HepG2 (cell line): ENCODE measurements at regions not wholly inside any gene's neighbourhood (a gene's known extent, or its start where the extent isn't known, plus 50 kb on each side); places are given as distances from the start of the nearest gene placed in this dataset.

Source experiments
- ERF ChIP-seq: IDR thresholded peaks from 2 replicates; pipeline ENCODE4 v1.6.1; 2018; ENCODE audit warnings: missing biosample characterization, missing genetic modification reagents
- ESRRA ChIP-seq: sonication (generic); formaldehyde crosslinking; IDR thresholded peaks from 2 replicates; pipeline ENCODE4 v1.5.1; 2020; ENCODE audit warnings: mild to moderate bottlenecking, low read depth, missing genetic modification reagents
- KDM1A ChIP-seq: IDR thresholded peaks from 2 replicates; pipeline ENCODE4 v1.6.1; 2016; ENCODE audit warnings: missing compliant biosample characterization
- KDM4B ChIP-seq: sonication (generic); formaldehyde crosslinking; IDR thresholded peaks from 2 replicates; pipeline ENCODE4 v1.4.0; 2020; ENCODE audit warnings: missing genetic modification reagents
- KLF15 ChIP-seq: sonication (generic); formaldehyde crosslinking; IDR thresholded peaks from 2 replicates; pipeline ENCODE4 v1.8.1; 2023; ENCODE audit warnings: borderline replicate concordance, mild to moderate bottlenecking, inconsistent platforms, missing genetic modification reagents, mixed read lengths
- KMT2A ChIP-seq: sonication (generic); formaldehyde crosslinking; IDR thresholded peaks from 2 replicates; pipeline ENCODE4 v1.4.0; 2020; ENCODE audit warnings: missing genetic modification reagents
- NR1H2 ChIP-seq: sonication (generic); formaldehyde crosslinking; IDR thresholded peaks from 2 replicates; pipeline ENCODE4 v1.8.1; 2022; ENCODE audit warnings: low read depth, missing genetic modification reagents, borderline replicate concordance
- ZKSCAN1 ChIP-seq: fragments of 150-350 bp; IDR thresholded peaks from 2 replicates; pipeline ENCODE4 v1.6.1; 2014; ENCODE audit warnings: low read length
- ZNF432 ChIP-seq: sonication (generic); formaldehyde crosslinking; IDR thresholded peaks from 2 replicates; pipeline ENCODE4 v1.5.0; 2020; ENCODE audit warnings: missing genetic modification reagents, mild to moderate bottlenecking, borderline replicate concordance
- ZNF562 ChIP-seq: sonication (generic); formaldehyde crosslinking; IDR thresholded peaks from 2 replicates; pipeline ENCODE4 v1.8.0; 2022; ENCODE audit warnings: missing genetic modification reagents, borderline replicate concordance
- ZNF746 ChIP-seq: sonication (generic); formaldehyde crosslinking; IDR thresholded peaks from 2 replicates; pipeline ENCODE4 v1.8.0; 2022; ENCODE audit warnings: mild to moderate bottlenecking, missing genetic modification reagents
- ZNF773 ChIP-seq: sonication (generic); formaldehyde crosslinking; IDR thresholded peaks from 2 replicates; pipeline ENCODE4 v1.4.0; 2020; ENCODE audit warnings: missing genetic modification reagents, borderline replicate concordance
- ZNF850 ChIP-seq: sonication (generic); formaldehyde crosslinking; conservative IDR thresholded peaks from 2 replicates; pipeline ENCODE4 v1.9.0; 2021; ENCODE audit warnings: mild to moderate bottlenecking, missing genetic modification reagents
- TF ChIP-seq, protein P1 (sequence below), 2 experiments: IDR thresholded peaks; 2 replicates each; pipeline ENCODE4 v1.6.1; 2011 to 2012; ENCODE audit warnings: low read length in 2 of 2, borderline replicate concordance in 1 of 2, low read depth in 1 of 2, mild to moderate bottlenecking in 1 of 2, moderate library complexity in 1 of 2
- TF ChIP-seq, protein P2 (sequence below): sonication (generic); formaldehyde crosslinking; IDR thresholded peaks from 2 replicates; pipeline ENCODE4 v1.4.0; 2020; ENCODE audit warnings: missing genetic modification reagents
- TF ChIP-seq, protein P3 (sequence below): sonication (generic); formaldehyde crosslinking; IDR thresholded peaks from 2 replicates; pipeline ENCODE4 v1.4.0; 2020; ENCODE audit warnings: missing genetic modification reagents
- TF ChIP-seq, protein P4 (sequence below): sonication (generic); formaldehyde crosslinking; IDR thresholded peaks from 2 replicates; pipeline ENCODE4 v1.8.0; 2022; ENCODE audit warnings: missing genetic modification reagents, low read depth, mild to moderate bottlenecking, borderline replicate concordance

DNA sequence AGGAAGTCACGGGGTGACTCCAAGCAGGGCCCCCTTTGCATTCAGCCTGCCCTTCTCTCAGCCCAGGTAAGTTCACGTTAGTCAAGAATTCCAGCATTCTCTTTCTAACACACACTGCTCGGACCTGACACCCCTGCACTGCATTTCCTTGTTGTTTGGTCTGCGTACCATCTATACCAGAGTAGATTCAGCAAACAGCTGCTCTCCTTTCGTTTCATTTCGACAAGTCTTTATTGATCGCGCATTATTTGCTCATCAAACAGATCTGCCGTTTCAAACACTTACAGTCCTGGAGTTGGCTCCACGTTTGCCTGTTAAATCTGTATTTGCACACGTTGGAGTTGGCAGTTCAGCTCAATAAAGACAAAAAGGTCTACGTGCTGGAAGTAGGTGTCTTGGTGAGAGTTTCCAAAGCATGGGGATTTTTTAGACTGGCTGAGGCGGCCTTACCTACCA lies 495.1 kb downstream of the RPS24 start (continued):
- TF ChIP-seq KMT2A: peak; percentile 85
- peak; percentile 82 for TF ChIP-seq ERF (CRISPR knock-in tag)
- no peak for TF ChIP-seq ZNF850 (CRISPR knock-in tag)
- no peak for TF ChIP-seq KDM4B (CRISPR knock-in tag)
- TF ChIP-seq ZNF773 (CRISPR knock-in tag): no peak
- TF ChIP-seq ZNF746: no peak; the same call in 1 of the 2 replicates
- TF ChIP-seq ZNF562: no peak
- TF ChIP-seq ZKSCAN1: no peak
- TF ChIP-seq, protein P1, sequence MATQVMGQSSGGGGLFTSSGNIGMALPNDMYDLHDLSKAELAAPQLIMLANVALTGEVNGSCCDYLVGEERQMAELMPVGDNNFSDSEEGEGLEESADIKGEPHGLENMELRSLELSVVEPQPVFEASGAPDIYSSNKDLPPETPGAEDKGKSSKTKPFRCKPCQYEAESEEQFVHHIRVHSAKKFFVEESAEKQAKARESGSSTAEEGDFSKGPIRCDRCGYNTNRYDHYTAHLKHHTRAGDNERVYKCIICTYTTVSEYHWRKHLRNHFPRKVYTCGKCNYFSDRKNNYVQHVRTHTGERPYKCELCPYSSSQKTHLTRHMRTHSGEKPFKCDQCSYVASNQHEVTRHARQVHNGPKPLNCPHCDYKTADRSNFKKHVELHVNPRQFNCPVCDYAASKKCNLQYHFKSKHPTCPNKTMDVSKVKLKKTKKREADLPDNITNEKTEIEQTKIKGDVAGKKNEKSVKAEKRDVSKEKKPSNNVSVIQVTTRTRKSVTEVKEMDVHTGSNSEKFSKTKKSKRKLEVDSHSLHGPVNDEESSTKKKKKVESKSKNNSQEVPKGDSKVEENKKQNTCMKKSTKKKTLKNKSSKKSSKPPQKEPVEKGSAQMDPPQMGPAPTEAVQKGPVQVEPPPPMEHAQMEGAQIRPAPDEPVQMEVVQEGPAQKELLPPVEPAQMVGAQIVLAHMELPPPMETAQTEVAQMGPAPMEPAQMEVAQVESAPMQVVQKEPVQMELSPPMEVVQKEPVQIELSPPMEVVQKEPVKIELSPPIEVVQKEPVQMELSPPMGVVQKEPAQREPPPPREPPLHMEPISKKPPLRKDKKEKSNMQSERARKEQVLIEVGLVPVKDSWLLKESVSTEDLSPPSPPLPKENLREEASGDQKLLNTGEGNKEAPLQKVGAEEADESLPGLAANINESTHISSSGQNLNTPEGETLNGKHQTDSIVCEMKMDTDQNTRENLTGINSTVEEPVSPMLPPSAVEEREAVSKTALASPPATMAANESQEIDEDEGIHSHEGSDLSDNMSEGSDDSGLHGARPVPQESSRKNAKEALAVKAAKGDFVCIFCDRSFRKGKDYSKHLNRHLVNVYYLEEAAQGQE (IDR thresholded peaks at IDR 0.05; ENCODE audit: borderline replicate concordance in 1 of 2, low read depth in 1 of 2, low read length in 2 of 2): peak in 1 of 2 experiments; percentile 60; a peak in 1 of 4 replicates
- TF ChIP-seq KLF15 (CRISPR knock-in tag): no peak
- TF ChIP-seq, protein P2, sequence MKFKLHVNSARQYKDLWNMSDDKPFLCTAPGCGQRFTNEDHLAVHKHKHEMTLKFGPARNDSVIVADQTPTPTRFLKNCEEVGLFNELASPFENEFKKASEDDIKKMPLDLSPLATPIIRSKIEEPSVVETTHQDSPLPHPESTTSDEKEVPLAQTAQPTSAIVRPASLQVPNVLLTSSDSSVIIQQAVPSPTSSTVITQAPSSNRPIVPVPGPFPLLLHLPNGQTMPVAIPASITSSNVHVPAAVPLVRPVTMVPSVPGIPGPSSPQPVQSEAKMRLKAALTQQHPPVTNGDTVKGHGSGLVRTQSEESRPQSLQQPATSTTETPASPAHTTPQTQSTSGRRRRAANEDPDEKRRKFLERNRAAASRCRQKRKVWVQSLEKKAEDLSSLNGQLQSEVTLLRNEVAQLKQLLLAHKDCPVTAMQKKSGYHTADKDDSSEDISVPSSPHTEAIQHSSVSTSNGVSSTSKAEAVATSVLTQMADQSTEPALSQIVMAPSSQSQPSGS: peak; percentile 48; the same call in 1 of the 2 replicates
- no peak for TF ChIP-seq ZNF432 (CRISPR knock-in tag)
- TF ChIP-seq, protein P3, sequence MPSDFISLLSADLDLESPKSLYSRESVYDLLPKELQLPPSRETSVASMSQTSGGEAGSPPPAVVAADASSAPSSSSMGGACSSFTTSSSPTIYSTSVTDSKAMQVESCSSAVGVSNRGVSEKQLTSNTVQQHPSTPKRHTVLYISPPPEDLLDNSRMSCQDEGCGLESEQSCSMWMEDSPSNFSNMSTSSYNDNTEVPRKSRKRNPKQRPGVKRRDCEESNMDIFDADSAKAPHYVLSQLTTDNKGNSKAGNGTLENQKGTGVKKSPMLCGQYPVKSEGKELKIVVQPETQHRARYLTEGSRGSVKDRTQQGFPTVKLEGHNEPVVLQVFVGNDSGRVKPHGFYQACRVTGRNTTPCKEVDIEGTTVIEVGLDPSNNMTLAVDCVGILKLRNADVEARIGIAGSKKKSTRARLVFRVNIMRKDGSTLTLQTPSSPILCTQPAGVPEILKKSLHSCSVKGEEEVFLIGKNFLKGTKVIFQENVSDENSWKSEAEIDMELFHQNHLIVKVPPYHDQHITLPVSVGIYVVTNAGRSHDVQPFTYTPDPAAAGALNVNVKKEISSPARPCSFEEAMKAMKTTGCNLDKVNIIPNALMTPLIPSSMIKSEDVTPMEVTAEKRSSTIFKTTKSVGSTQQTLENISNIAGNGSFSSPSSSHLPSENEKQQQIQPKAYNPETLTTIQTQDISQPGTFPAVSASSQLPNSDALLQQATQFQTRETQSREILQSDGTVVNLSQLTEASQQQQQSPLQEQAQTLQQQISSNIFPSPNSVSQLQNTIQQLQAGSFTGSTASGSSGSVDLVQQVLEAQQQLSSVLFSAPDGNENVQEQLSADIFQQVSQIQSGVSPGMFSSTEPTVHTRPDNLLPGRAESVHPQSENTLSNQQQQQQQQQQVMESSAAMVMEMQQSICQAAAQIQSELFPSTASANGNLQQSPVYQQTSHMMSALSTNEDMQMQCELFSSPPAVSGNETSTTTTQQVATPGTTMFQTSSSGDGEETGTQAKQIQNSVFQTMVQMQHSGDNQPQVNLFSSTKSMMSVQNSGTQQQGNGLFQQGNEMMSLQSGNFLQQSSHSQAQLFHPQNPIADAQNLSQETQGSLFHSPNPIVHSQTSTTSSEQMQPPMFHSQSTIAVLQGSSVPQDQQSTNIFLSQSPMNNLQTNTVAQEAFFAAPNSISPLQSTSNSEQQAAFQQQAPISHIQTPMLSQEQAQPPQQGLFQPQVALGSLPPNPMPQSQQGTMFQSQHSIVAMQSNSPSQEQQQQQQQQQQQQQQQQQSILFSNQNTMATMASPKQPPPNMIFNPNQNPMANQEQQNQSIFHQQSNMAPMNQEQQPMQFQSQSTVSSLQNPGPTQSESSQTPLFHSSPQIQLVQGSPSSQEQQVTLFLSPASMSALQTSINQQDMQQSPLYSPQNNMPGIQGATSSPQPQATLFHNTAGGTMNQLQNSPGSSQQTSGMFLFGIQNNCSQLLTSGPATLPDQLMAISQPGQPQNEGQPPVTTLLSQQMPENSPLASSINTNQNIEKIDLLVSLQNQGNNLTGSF: no peak
- TF ChIP-seq, protein P4, sequence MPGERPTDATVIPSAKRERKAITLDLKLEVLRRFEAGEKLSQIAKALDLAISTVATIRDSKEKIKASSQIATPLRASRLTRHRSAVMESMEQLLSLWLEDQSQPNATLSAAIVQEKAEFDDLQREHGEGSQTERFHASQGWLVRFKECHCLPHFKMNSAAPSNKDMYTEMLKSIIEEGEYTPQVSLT: no peak
- TF ChIP-seq ESRRA (CRISPR knock-in tag): 0 out of 2 replicates have a peak, but pooled peaks have one; percentile 80
- no peak for TF ChIP-seq NR1H2 (CRISPR knock-in tag)
- TF ChIP-seq KDM1A (CRISPR knock-in tag): 0 out of 2 replicates have a peak, but pooled peaks have one; percentile 25
